SIG-M5 treated with dmso at 0.1 percent for 504 hours (cell line): ENCODE measurements at regions not wholly inside any gene's neighbourhood (a gene's known extent, or its start where the extent isn't known, plus 50 kb on each side); places are given as distances from the start of the nearest gene placed in this dataset.
"Not testable (repeated sequence)": the region's sequence is repeated elsewhere in the genome, so short reads cannot be mapped to it uniquely, and the experiment has no call there.

ENCODE experiments used
- DNase-seq: peaks from one replicate; lab custom pipeline; 2025; ENCODE audit not compliant: unreplicated experiment; lab: John Stamatoyannopoulos, UW

DNA sequence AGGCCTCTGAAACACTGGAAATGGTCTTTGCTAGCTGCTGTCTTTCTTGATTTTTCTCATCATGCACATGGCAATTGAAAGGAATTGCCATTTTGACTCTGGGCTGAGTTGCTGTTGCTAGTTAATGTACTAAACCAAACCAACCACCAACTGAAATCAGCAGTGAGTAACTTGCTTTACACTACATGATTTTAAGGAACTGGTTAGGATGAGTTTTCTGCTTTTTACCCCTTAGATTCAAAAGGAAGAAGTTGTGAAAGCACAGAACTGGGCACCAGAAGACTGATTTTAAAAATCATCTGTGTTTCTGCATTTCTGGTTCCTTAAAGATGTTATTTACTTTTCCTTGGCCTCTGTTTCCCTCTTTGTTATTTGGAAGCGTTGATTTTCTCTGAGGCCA is 361.9 kb downstream of the HLX start:
- DNase-seq = peak; percentile 71

- no peak for DNase-seq
These were observed 362.3 kb downstream of the HLX start for GRCh38 chr1:221241592-221241991.

DNA sequence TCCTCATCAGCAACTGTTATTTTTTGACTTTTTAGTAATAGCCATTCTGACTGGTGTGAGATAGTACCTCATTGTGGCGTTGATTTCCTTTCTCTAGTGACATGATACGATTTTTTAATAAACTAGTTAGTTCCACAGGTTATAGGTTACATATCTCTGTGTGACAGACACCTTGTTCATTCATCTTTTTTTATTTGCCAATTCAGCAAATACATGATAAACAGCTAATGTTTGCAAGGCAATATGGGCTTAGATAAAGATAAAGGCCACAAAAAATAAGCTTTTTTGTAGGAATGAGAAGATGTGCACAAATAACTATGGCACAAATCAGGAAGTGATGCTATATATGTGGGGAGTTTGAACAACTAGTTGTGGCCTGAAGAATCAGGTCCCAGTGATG is 366.8 kb downstream of the HLX start:
- DNase-seq = no peak

DNA sequence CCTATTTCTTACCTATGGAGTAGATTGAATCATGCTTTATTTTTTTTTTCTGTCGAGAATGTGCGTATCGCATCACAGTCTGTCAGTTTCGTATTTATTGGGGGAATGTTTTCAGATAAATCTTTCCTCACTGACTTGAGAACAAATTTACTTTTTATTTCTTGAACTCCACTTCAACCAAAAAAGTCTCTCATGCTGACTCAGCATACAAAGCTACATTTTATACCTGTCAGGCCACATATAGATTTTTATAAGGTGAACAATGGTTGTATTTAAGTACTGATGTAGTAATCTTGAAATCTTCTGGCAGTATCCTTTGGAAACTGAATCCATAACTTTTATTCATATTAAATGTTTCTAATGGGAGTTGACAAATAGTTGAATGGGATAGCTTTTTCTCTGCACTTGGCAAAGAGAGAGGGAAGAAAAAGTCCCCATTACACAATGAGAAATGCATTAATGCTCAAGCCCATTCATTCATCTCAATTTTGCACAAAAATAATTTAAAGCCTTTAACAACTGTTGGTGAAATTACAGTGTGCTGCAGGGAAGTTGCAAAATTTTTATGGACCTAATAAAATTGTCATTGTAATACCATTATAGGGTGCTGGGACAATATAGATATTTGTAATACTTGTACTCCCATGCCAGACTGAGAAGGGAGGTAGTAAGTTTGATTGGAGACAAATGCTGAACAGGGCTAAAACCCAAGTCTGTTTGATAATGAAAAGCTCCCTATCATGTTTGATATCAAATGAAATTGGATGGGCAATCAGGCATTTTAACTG is 367.6 kb downstream of the HLX start:
- DNase-seq = no peak

DNA sequence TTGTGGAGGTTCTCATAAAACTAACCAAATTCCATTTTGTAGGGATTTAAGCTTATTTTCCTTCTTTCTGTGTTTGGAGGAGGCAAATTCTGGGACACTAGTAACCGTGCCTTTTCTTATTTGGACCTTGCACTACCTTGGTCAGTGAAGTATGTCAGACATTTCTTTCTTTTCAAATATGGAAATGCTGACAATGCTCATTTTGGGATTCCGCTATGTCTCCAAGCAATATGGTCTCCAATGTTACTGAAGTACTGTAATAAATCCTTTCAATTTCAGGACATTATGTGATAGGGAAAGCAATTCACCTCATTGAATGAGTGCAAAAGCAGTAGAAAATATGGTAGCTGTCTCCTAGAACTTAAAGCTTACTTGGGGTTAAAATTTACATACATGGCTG is 372.3 kb downstream of the HLX start:
- no peak for DNase-seq

DNA sequence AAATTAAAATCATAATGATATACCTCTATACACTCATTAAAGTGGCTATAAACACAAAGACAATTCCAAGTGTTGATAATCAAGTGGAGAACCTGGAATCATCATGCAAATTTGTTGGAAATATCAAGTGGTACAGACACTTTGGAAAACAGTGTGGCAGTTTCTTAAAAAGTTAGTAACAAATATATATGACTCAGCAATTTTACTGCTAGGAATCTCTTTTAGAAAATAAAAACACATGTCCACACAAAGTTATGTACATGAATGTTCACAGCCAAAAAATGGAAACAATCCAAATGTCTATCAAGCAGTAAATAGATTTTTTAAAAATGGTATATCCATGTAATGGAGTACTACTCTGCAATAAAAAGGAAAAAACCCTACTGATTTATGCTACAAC is 375.6 kb downstream of the HLX start:
- no peak for DNase-seq

DNA sequence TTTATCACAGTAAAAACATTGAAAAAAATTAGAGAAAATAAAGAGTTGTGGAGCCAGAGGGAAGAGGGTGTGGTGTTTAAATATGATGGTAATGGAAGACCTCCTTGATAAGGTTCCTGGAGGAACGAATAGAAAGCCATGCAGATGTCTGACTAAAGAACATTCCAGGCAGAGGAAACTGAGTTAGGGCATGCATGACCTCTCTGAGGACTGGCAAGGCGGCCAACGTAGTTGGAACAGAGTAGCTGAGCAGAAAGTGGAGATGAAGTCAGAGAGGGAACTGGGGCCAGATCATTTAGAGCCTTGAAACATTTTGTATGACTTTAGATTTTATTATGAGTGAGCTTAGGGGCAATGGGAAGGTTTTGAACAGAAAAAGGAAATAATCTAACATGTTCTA is 377.5 kb downstream of the HLX start:
- DNase-seq = no peak

DNA sequence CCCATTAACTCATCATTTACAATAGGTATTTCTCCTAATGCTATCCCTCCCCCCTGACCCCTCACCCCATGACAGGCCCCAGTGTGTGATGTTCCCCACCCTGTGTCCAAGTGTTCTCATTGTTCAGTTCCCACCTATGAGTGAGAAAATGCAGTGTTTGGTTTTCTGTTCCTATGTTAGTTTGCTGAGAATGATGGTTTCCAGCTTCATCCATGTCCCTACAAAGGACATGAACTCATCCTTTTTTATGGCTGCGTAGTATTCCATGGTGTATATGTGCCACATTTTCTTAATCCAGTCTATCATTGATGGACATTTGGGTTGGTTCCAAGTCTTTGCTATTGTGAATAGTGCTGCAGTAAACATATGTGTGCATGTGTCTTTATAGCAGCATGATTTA is 378.3 kb downstream of the HLX start:
- DNase-seq = not testable (repeated sequence)

DNA sequence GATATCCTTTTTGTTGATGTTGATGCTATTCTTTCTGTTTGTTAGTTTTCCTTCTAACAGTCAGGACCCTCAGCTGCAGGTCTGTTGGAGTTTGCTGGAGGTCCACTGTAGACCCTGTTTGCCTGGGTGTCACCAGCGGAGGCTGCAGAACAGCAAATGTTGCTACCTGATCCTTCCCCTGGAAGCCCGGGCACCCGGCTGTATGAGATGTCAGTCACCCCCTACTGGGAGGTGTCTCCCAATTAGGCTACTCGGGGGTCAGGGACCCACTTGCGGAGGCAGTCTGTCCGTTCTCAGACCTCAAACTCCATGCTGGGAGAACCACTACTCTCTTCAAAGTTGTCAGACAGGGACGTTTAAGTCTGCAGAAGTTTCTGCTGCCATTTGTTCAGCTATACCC is 383.4 kb downstream of the HLX start:
- DNase-seq = not testable (repeated sequence)

GRCh38 chr1:221263831-221264767 is 384.9 kb downstream of the HLX start:
- DNase-seq = peak; percentile 26

DNA sequence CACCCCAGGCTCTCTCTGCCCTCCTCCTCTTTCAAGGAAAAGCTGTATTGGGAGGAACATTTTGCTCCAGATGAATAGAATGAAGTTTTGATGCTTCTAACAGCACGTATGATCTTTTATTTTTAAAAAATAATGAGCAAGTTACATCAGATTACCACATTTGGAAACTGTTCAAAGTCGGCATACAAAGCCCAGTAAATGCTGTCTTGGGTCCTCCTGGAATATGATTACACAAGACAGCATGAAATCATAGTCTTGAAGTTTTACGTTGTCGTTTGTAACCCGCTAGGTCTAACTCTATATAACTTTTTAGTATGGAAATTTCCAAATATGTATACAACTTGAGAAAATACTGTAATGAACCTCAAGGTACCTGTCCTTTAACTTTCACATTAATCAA is 385.6 kb downstream of the HLX start:
- DNase-seq = no peak

DNA sequence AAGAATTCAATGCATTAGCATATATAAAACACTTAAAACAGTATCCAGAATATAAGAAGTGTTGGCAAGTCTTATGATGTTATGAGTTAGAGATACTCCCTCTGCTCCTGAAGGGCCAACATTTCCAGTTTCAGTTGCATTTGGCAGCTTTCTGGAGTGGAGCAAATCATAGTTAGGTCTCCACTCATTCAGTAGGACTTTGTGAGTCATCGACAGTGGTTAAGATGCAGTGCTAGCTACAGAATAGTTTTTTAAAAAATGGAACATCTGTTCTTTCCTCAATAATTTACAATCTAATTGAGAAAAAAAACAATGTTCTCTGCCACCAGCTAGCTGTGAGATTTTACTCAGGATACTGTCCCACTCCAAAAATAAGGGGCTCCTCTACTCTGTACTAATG is 389.1 kb downstream of the HLX start:
- DNase-seq = no peak

DNA sequence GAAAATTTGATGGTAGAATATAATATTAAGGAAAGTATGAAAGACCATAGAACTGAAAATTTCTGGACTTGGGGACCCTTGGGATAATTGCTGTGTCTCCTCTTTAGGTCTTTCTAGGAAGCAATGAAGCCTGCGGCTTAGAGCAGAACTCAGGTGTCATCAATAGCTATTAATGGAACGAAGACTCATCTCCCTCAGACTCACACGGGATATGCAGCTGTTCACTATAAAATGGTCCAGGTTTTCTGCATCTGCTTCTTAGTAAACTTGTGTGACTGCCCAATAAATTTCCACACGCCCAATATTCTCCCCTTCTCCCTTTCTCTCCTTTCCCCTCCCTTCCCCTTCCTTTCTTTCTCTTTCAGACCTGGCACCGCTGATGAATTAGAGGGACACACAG is 392.5 kb downstream of the HLX start:
- DNase-seq = no peak

GRCh38 chr1:221272940-221273339 is 393.7 kb downstream of the HLX start:
- no peak for DNase-seq

GRCh38 chr1:221274373-221274772 is 395.1 kb downstream of the HLX start:
- no peak for DNase-seq

- no peak for DNase-seq
These were observed 397.7 kb downstream of the HLX start for GRCh38 chr1:221276896-221277409.

GRCh38 chr1:221279146-221279545 is 399.9 kb downstream of the HLX start:
- DNase-seq = no peak

GRCh38 chr1:221283532-221283931 is 404.3 kb downstream of the HLX start:
- no peak for DNase-seq

- no peak for DNase-seq
These were observed 404.8 kb downstream of the HLX start for GRCh38 chr1:221284028-221284427.

DNA sequence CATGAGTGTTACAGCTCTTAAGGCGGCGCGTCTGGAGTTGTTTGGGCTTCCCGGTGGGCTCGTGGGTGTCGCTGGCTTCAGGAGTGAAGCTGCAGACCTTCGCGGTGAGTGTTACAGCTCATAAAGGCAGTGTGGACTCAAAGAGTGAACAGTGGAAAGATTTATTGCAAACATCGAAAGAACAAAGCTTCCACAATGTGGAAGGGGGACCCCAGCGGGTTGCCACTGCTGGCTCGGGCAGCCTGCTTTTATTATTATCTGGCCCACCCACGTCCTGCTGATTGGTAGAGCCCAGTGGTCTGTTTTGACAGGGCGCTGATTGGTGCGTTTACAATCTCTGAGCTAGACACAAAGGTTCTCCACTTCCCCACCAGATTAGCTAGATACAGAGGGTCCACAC is 405.7 kb downstream of the HLX start:
- DNase-seq = not testable (repeated sequence)

DNA sequence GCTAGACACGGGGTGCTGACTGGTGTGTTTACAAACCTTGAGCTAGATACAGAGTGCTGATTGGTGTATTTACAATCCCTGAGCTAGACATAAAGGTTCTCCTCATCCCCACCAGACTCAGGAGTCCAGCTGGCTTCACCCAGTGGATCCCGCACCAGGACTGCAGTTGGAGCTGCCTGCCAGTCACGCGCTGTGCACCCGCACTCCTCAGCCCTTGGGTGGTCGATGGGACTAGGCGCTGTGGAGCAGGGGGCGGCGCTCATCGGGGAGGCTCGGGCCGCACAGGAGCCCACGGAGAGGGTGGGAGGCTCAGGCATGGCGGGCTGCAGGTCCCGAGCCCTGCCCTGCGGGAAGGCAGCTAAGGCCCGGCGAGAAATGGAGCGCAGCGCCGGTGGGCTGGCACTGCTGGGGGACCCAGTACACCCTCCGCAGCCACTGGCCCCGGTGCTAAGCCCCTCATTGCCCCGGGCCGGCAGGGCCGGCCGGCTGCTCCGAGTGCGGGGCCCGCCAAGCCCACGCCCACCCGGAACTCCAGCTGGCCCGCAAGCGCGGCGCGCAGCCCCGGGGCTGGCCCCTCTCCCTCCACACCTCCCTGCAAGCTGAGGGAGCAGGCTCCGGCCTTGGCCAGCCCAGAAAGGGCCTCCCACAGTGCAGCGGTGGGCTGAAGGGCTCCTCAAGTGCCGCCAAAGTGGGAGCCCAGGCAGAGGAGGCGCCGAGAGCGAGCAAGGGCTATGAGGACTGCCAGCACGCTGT is 406.4 kb downstream of the HLX start:
- DNase-seq = not testable (repeated sequence)
